Stimulated activated effector memory CD8-positive, alpha-beta T cell treated with anti-CD3 and anti-CD28 coated beads, Interleukin-12 subunit alpha, Interleukin-12 subunit beta, amount 100 ng/mL, for 72 hours (primary cell): ENCODE measurements at regions not wholly inside any gene's neighbourhood (a gene's known extent, or its start where the extent isn't known, plus 50 kb on each side); places are given as distances from the start of the nearest gene placed in this dataset.

Source experiments
- ATAC-seq: fragments of 150-1000 bp; cut with Tn5 transposase; 2 replicates; pipeline ENCODE4 v1.10.0; 2021
- DNase-seq, 2 donors: peaks; one replicate each; pipeline ENCODE4 v3.0.0; 2021 to 2022; ENCODE audit warnings: low spot score in 2 of 2
- H3K27ac Mint-ChIP-seq: one replicate; pipeline ENCODE4 v1.8.0; 2022; ENCODE audit warnings: mild to moderate bottlenecking, mixed read lengths
- H3K36me3 Mint-ChIP-seq: one replicate; pipeline ENCODE4 v1.8.0; 2022; ENCODE audit warnings: mild to moderate bottlenecking, mixed read lengths
- H3K4me1 Mint-ChIP-seq: one replicate; pipeline ENCODE4 v1.8.0; 2022; ENCODE audit warnings: mixed read lengths
- H3K4me3 Mint-ChIP-seq: one replicate; pipeline ENCODE4 v1.8.0; 2022; ENCODE audit warnings: mild to moderate bottlenecking, mixed read lengths
- H3K9me3 Mint-ChIP-seq: one replicate; pipeline ENCODE4 v1.8.0; 2022; ENCODE audit warnings: mixed read lengths

GRCh38 chr6:145252737-145253136, 482.6 kb downstream of the EPM2A start:
- no peak overlapping the region for H3K27ac Mint-ChIP-seq
- no peak overlapping the region for H3K4me3 Mint-ChIP-seq
- H3K36me3 Mint-ChIP-seq, result no peaks in the 10 kb centered on the region
- DNase-seq (no peak), ATAC-seq (no peak)
- no peaks in the 10 kb centered on the region for H3K4me1 Mint-ChIP-seq
- H3K9me3 Mint-ChIP-seq, result no peaks in the 10 kb centered on the region

GRCh38 chr6:145254649-145255401, 480.5 kb downstream of the EPM2A start:
- H3K27ac Mint-ChIP-seq, result no peak overlapping the region
- H3K9me3 Mint-ChIP-seq, result no peaks in the 10 kb centered on the region
- no peaks in the 10 kb centered on the region for H3K36me3 Mint-ChIP-seq
- no peaks in the 10 kb centered on the region for H3K4me1 Mint-ChIP-seq
- no peak for DNase-seq
- no peak for ATAC-seq
- no peak overlapping the region for H3K4me3 Mint-ChIP-seq

- DNase-seq, result no peak
- H3K9me3 Mint-ChIP-seq, result no peaks in the 10 kb centered on the region
- H3K4me1 Mint-ChIP-seq, result no peaks in the 10 kb centered on the region
- H3K36me3 Mint-ChIP-seq, result no peaks in the 10 kb centered on the region
- H3K27ac Mint-ChIP-seq, result no peak overlapping the region
- ATAC-seq, result no peak
- H3K4me3 Mint-ChIP-seq, result no peak overlapping the region
Measured at GRCh38 chr6:145257704-145258103, 477.6 kb downstream of the EPM2A start.

GRCh38 chr6:145258122-145258521, 477.2 kb downstream of the EPM2A start:
- Mint-ChIP-seq H3K4me3 (no peak overlapping the region), H3K9me3 (no peaks in the 10 kb centered on the region), H3K27ac (no peak overlapping the region), H3K4me1 (no peaks in the 10 kb centered on the region), H3K36me3 (no peaks in the 10 kb centered on the region)
- ATAC-seq, result no peak
- DNase-seq, result no peak

GRCh38 chr6:145260484-145261175, 474.7 kb downstream of the EPM2A start:
- ATAC-seq (no peak), DNase-seq (no peak)
- no peaks in the 10 kb centered on the region for H3K36me3 Mint-ChIP-seq
- no peaks in the 10 kb centered on the region for H3K9me3 Mint-ChIP-seq
- H3K27ac Mint-ChIP-seq, result no peak overlapping the region
- H3K4me3 Mint-ChIP-seq, result no peak overlapping the region
- H3K4me1 Mint-ChIP-seq, result no peaks in the 10 kb centered on the region

GRCh38 chr6:145261758-145262157, 473.6 kb downstream of the EPM2A start:
- H3K4me3 Mint-ChIP-seq, result no peak overlapping the region
- no peaks in the 10 kb centered on the region for H3K36me3 Mint-ChIP-seq
- no peak overlapping the region for H3K27ac Mint-ChIP-seq
- no peak for DNase-seq
- no peak for ATAC-seq
- no peaks in the 10 kb centered on the region for H3K9me3 Mint-ChIP-seq
- no peaks in the 10 kb centered on the region for H3K4me1 Mint-ChIP-seq

- Mint-ChIP-seq H3K36me3 (no peaks in the 10 kb centered on the region), H3K27ac (no peak overlapping the region), H3K4me3 (no peak overlapping the region), H3K9me3 (no peaks in the 10 kb centered on the region), H3K4me1 (no peaks in the 10 kb centered on the region)
- ATAC-seq, result no peak
- no peak for DNase-seq
Measured at GRCh38 chr6:145262771-145263170, 472.5 kb downstream of the EPM2A start.

- ATAC-seq (no peak), DNase-seq (no peak)
- Mint-ChIP-seq H3K27ac (no peak overlapping the region), H3K4me3 (no peak overlapping the region), H3K9me3 (no peaks in the 10 kb centered on the region), H3K4me1 (no peaks in the 10 kb centered on the region), H3K36me3 (no peaks in the 10 kb centered on the region)
Measured at GRCh38 chr6:145263778-145264211, 471.5 kb downstream of the EPM2A start.

GRCh38 chr6:145266432-145267075, 468.8 kb downstream of the EPM2A start:
- Mint-ChIP-seq H3K9me3 (no peaks in the 10 kb centered on the region), H3K36me3 (no peaks in the 10 kb centered on the region), H3K27ac (no peak overlapping the region), H3K4me1 (no peaks in the 10 kb centered on the region), H3K4me3 (no peak overlapping the region)
- ATAC-seq (no peak), DNase-seq (no peak)

- no peaks in the 10 kb centered on the region for H3K9me3 Mint-ChIP-seq
- no peak overlapping the region for H3K4me3 Mint-ChIP-seq
- no peaks in the 10 kb centered on the region for H3K4me1 Mint-ChIP-seq
- no peak for ATAC-seq
- H3K36me3 Mint-ChIP-seq, result no peaks in the 10 kb centered on the region
- no peak for DNase-seq
- no peak overlapping the region for H3K27ac Mint-ChIP-seq
Measured at GRCh38 chr6:145267076-145267867, 468.0 kb downstream of the EPM2A start.

GRCh38 chr6:145270464-145270863, 464.9 kb downstream of the EPM2A start:
- no peak for ATAC-seq
- no peaks in the 10 kb centered on the region for H3K4me1 Mint-ChIP-seq
- no peaks in the 10 kb centered on the region for H3K36me3 Mint-ChIP-seq
- H3K27ac Mint-ChIP-seq, result no peak overlapping the region
- no peak for DNase-seq
- H3K4me3 Mint-ChIP-seq, result no peak overlapping the region
- H3K9me3 Mint-ChIP-seq, result no peaks in the 10 kb centered on the region

GRCh38 chr6:145271040-145271439, 464.3 kb downstream of the EPM2A start:
- Mint-ChIP-seq H3K4me3 (no peak overlapping the region), H3K27ac (no peak overlapping the region), H3K4me1 (no peaks in the 10 kb centered on the region), H3K36me3 (no peaks in the 10 kb centered on the region), H3K9me3 (no peaks in the 10 kb centered on the region)
- ATAC-seq (no peak), DNase-seq (no peak)

- no peak for DNase-seq
- no peak overlapping the region for H3K27ac Mint-ChIP-seq
- no peaks in the 10 kb centered on the region for H3K9me3 Mint-ChIP-seq
- H3K4me1 Mint-ChIP-seq, result no peaks in the 10 kb centered on the region
- ATAC-seq, result no peak
- no peak overlapping the region for H3K4me3 Mint-ChIP-seq
- no peaks in the 10 kb centered on the region for H3K36me3 Mint-ChIP-seq
Measured at GRCh38 chr6:145271577-145271976, 463.7 kb downstream of the EPM2A start.

- Mint-ChIP-seq H3K27ac (no peak overlapping the region), H3K4me3 (no peak overlapping the region), H3K4me1 (no peaks in the 10 kb centered on the region), H3K36me3 (no peaks in the 10 kb centered on the region), H3K9me3 (no peaks in the 10 kb centered on the region)
- DNase-seq, result no peak
- ATAC-seq, result no peak
Measured at GRCh38 chr6:145272246-145272645, 463.1 kb downstream of the EPM2A start.

GRCh38 chr6:145273136-145273535, 462.2 kb downstream of the EPM2A start:
- ATAC-seq (no peak), DNase-seq (no peak)
- no peaks in the 10 kb centered on the region for H3K4me1 Mint-ChIP-seq
- H3K27ac Mint-ChIP-seq, result no peak overlapping the region
- no peaks in the 10 kb centered on the region for H3K9me3 Mint-ChIP-seq
- no peaks in the 10 kb centered on the region for H3K36me3 Mint-ChIP-seq
- H3K4me3 Mint-ChIP-seq, result no peak overlapping the region
